Gastrocnemius medialis (tissue), 4 donors: ENCODE measurements at regions not wholly inside any gene's neighbourhood (a gene's known extent, or its start where the extent isn't known, plus 50 kb on each side); places are given as distances from the start of the nearest gene placed in this dataset.
A peak's percentile ranks its signal among the peaks of the same experiment; 100 is the strongest.

ENCODE experiments used
- ATAC-seq, 2 donors: fragments of 150-250 bp; one replicate each; pipeline ENCODE4 v1.9.1; 2016
- DNase-seq, 2 donors: peaks; one replicate each; pipeline ENCODE4 v3.0.0-alpha.2; 2019
- H3K27ac ChIP-seq, 4 donors: fragments of 200-600 bp; sonication (generic); 1 replicate in 1 of 4; 2 replicates in 3 of 4; pipeline ENCODE4 v1.5.1; 2016 to 2018; ENCODE audit warnings: mild to moderate bottlenecking in 2 of 4, moderate library complexity in 1 of 4
- H3K27me3 ChIP-seq, 3 donors: fragments of 200-600 bp; sonication (generic) in 2 of 3; 1 replicate in 1 of 3; 2 replicates in 2 of 3; pipeline versions ENCODE4 v1.5.1 to v1.6.0; 2016 to 2019; ENCODE audit warnings: mild to moderate bottlenecking in 1 of 3, moderate library complexity in 1 of 3
- H3K36me3 ChIP-seq, 2 donors: fragments of 200-600 bp; sonication (generic) in 1 of 2; one replicate each; pipeline ENCODE4 v1.5.1; 2017 to 2018
- H3K4me1 ChIP-seq, 2 donors: fragments of 200-600 bp; sonication (generic) in 1 of 2; one replicate each; pipeline ENCODE4 v1.5.1; 2016 to 2017; ENCODE audit warnings: mild to moderate bottlenecking in 2 of 2
- H3K4me3 ChIP-seq, 4 donors: fragments of 200-600 bp; sonication (generic) in 3 of 4; 1 replicate in 1 of 4; 2 replicates in 3 of 4; pipeline ENCODE4 v1.5.1; 2016 to 2019; ENCODE audit warnings: mild to moderate bottlenecking in 2 of 4
- H3K9me3 ChIP-seq, 3 donors: fragments of 200-600 bp; sonication (generic) in 2 of 3; 1 replicate in 1 of 3; 2 replicates in 2 of 3; pipeline ENCODE4 v1.5.1; 2016 to 2019
- CTCF ChIP-seq, 5 experiments: fragments of 450-650 bp in 3 of 5; fragments of 200-600 bp in 2 of 5; sonication (generic) in 2 of 5; IDR thresholded peaks in 4 of 5; conservative IDR thresholded peaks in 1 of 5; 1 replicate in 4 of 5; 2 replicates in 1 of 5; pipeline ENCODE4 v1.5.1; 2016 to 2019; ENCODE audit warnings: antibody characterized with exemption in 5 of 5, mild to moderate bottlenecking in 3 of 5, moderate library complexity in 3 of 5
- POLR2A ChIP-seq, 2 donors: fragments of 450-650 bp; IDR thresholded peaks; one replicate each; pipeline ENCODE4 v1.6.1; 2017; ENCODE audit warnings: antibody characterized with exemption in 2 of 2, mild to moderate bottlenecking in 2 of 2, moderate library complexity in 2 of 2
- in situ Hi-C, 4 donors: fragments of 200-750 bp; cut with MboI; loops; one replicate each; pipeline versions ENCODE4 v1.15.0 to v1.8.0; 2017; ENCODE audit warnings: low sequenced_read_pairs in 4 of 4
- intact Hi-C: fragments of 100-400 bp; cut with DNase I; formaldehyde crosslinking; loops from one replicate; pipeline ENCODE4 v1.15.1; 2023; ENCODE audit warnings: low total_unique reads

- ATAC-seq (peak; percentile 22 to 43), DNase-seq (no peak)
- Histone ChIP-seq H3K4me1 (peaks cover 17 to 18% of the 10 kb centered on the region in 2 donors), H3K36me3 (no peaks in the 10 kb centered on the region), H3K27ac (peak overlapping the region; percentile 56 to 69 (median 62)), H3K27me3 (no peaks in the 10 kb centered on the region), H3K4me3 (peak overlapping the region in 3 of 4 donors; percentile 43 to 64 (median 46)), H3K9me3 (no peaks in the 10 kb centered on the region)
- intact Hi-C loops (no loop called here), in situ Hi-C loops (no loop called here)
- TF ChIP-seq CTCF (IDR thresholded peaks at IDR 0.05 in 4 of 5, conservative IDR thresholded peaks at IDR 0.05 in 1 of 5) (no peak), POLR2A (IDR thresholded peaks at IDR 0.05) (no peak)
Observed at GRCh38 chr9:106697390-106697749, 165.6 kb upstream of the ZNF462 start.

- Histone ChIP-seq H3K4me1 (peaks cover 17 to 18% of the 10 kb centered on the region in 2 donors), H3K9me3 (no peaks in the 10 kb centered on the region), H3K36me3 (no peaks in the 10 kb centered on the region), H3K27me3 (no peaks in the 10 kb centered on the region), H3K27ac (peak overlapping the region; percentile 56 to 69 (median 62)), H3K4me3 (peak overlapping the region; percentile 43 to 64 (median 47))
- in situ Hi-C loops = no loop called here
- peak; percentile 41 to 75 for DNase-seq
- intact Hi-C loops = no loop called here
- TF ChIP-seq CTCF (IDR thresholded peaks at IDR 0.05 in 4 of 5, conservative IDR thresholded peaks at IDR 0.05 in 1 of 5) = no peak
- TF ChIP-seq POLR2A (IDR thresholded peaks at IDR 0.05) = no peak
- ATAC-seq = peak; percentile 85 to 88
Observed at GRCh38 chr9:106697750-106698502, 165.0 kb upstream of the ZNF462 start.

- ATAC-seq = no peak
- Histone ChIP-seq H3K27me3 (no peaks in the 10 kb centered on the region), H3K36me3 (no peaks in the 10 kb centered on the region), H3K27ac (no peak overlapping the region), H3K9me3 (no peaks in the 10 kb centered on the region), H3K4me3 (no peak overlapping the region), H3K4me1 (peaks cover 17 to 18% of the 10 kb centered on the region in 2 donors)
- no peak for TF ChIP-seq CTCF (IDR thresholded peaks at IDR 0.05 in 4 of 5, conservative IDR thresholded peaks at IDR 0.05 in 1 of 5)
- TF ChIP-seq POLR2A (IDR thresholded peaks at IDR 0.05) = no peak
- DNase-seq = no peak
- in situ Hi-C loops (no loop called here), intact Hi-C loops (no loop called here)
Observed at GRCh38 chr9:106700676-106701075, 162.3 kb upstream of the ZNF462 start.

GRCh38 chr9:106701611-106702010 is 161.4 kb upstream of the ZNF462 start:
- Histone ChIP-seq H3K9me3 (no peaks in the 10 kb centered on the region), H3K4me3 (no peak overlapping the region), H3K36me3 (no peaks in the 10 kb centered on the region), H3K4me1 (peaks cover 17 to 18% of the 10 kb centered on the region in 2 donors), H3K27ac (no peak overlapping the region), H3K27me3 (no peaks in the 10 kb centered on the region)
- intact Hi-C loops = no loop called here
- ATAC-seq (no peak), DNase-seq (no peak)
- in situ Hi-C loops = no loop called here
- TF ChIP-seq CTCF (IDR thresholded peaks at IDR 0.05 in 4 of 5, conservative IDR thresholded peaks at IDR 0.05 in 1 of 5) = no peak
- TF ChIP-seq POLR2A (IDR thresholded peaks at IDR 0.05) = no peak
